ENCODE measurements at regions not wholly inside any gene's neighbourhood (a gene's known extent, or its start where the extent isn't known, plus 50 kb on each side); places are given as distances from the start of the nearest gene placed in this dataset.

DNA sequence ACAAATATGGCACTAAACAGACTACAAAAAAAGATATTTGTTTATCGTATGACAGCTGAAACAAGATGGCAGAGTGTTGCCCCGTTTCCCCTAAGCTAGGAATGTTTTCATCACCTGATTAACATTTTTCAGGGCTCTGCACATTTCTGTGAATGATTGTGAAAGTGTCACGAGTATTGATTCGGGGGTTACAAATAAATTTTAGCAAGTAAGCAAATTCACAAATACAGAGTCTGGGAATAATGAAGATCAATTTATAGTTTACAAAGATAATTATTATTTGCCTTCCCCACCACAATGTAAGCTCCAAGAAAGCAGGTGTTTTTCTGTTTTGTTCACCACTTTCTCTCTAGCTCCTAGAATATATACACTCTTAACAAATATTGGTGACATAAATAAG, 361.2 kb upstream of the ERCC4 start:
- Mint-ChIP-seq H3K27ac (ENCODE audit: unreplicated experiment) (no peak overlapping the region), H3K9me3 (ENCODE audit: low read depth) (peaks cover 5% of the 10 kb centered on the region), H3K4me1 (ENCODE audit: low read depth) (no peaks in the 10 kb centered on the region), H3K27me3 (ENCODE audit: low read depth) (no peaks in the 10 kb centered on the region), H3K4me3 (ENCODE audit: unreplicated experiment) (no peak overlapping the region), H3K36me3 (ENCODE audit: low read depth) (no peaks in the 10 kb centered on the region)
- TF ChIP-seq, protein P1, sequence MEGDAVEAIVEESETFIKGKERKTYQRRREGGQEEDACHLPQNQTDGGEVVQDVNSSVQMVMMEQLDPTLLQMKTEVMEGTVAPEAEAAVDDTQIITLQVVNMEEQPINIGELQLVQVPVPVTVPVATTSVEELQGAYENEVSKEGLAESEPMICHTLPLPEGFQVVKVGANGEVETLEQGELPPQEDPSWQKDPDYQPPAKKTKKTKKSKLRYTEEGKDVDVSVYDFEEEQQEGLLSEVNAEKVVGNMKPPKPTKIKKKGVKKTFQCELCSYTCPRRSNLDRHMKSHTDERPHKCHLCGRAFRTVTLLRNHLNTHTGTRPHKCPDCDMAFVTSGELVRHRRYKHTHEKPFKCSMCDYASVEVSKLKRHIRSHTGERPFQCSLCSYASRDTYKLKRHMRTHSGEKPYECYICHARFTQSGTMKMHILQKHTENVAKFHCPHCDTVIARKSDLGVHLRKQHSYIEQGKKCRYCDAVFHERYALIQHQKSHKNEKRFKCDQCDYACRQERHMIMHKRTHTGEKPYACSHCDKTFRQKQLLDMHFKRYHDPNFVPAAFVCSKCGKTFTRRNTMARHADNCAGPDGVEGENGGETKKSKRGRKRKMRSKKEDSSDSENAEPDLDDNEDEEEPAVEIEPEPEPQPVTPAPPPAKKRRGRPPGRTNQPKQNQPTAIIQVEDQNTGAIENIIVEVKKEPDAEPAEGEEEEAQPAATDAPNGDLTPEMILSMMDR (IDR thresholded peaks at IDR 0.05) = no peak
- DNase-seq (ENCODE audit: low spot score) = no peak

DNA sequence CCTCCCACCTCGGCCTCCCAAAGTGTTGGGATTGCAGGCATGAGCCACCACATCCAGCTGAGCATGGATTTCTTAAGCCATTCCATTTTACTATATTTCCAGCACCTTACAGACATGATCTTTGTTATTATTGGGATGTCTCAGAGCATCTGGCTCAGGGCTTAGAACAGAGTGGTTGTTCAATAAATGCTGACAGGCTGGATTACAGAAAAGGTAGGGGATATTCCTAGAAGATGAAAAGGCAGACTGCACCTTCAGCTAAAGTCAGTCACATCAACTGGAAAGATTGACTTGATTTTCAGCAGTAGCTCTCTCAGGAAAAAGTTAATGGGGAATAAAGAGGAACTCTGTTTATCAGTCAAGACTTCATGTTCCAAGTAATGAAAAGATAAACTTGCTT, 360.3 kb upstream of the ERCC4 start:
- no peak overlapping the region for H3K4me3 Mint-ChIP-seq (ENCODE audit: unreplicated experiment)
- no peaks in the 10 kb centered on the region for H3K36me3 Mint-ChIP-seq (ENCODE audit: low read depth)
- peaks cover 6% of the 10 kb centered on the region for H3K9me3 Mint-ChIP-seq (ENCODE audit: low read depth)
- TF ChIP-seq, protein P1 (IDR thresholded peaks at IDR 0.05) = no peak
- no peak overlapping the region for H3K27ac Mint-ChIP-seq (ENCODE audit: unreplicated experiment)
- no peaks in the 10 kb centered on the region for H3K27me3 Mint-ChIP-seq (ENCODE audit: low read depth)
- no peak for DNase-seq (ENCODE audit: low spot score)
- H3K4me1 Mint-ChIP-seq (ENCODE audit: low read depth) = no peaks in the 10 kb centered on the region

DNA sequence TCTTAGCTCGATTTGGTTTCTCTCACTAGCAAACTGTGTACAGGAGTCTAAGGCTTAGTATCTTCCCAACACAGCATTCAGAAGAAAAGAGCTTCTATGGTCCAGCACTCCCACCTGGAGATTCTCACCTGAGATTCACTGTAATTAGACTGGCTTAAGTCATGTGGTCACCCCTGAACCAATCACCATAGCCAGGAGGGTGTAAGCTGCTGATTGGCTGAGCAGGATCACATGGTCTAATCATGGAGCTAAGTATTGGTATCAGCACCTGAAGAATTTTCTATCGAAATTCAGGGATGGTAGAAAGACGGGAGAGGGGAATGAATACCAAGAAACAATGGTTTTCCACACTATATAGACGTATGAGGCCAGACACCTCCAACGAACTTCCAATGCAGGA, 359.8 kb upstream of the ERCC4 start:
- H3K27me3 Mint-ChIP-seq (ENCODE audit: low read depth) = no peaks in the 10 kb centered on the region
- H3K27ac Mint-ChIP-seq (ENCODE audit: unreplicated experiment) = no peak overlapping the region
- H3K36me3 Mint-ChIP-seq (ENCODE audit: low read depth) = no peaks in the 10 kb centered on the region
- no peaks in the 10 kb centered on the region for H3K4me1 Mint-ChIP-seq (ENCODE audit: low read depth)
- TF ChIP-seq, protein P1 (IDR thresholded peaks at IDR 0.05) = no peak
- peaks cover 7% of the 10 kb centered on the region for H3K9me3 Mint-ChIP-seq (ENCODE audit: low read depth)
- DNase-seq (ENCODE audit: low spot score) = no peak
- no peak overlapping the region for H3K4me3 Mint-ChIP-seq (ENCODE audit: unreplicated experiment)

DNA sequence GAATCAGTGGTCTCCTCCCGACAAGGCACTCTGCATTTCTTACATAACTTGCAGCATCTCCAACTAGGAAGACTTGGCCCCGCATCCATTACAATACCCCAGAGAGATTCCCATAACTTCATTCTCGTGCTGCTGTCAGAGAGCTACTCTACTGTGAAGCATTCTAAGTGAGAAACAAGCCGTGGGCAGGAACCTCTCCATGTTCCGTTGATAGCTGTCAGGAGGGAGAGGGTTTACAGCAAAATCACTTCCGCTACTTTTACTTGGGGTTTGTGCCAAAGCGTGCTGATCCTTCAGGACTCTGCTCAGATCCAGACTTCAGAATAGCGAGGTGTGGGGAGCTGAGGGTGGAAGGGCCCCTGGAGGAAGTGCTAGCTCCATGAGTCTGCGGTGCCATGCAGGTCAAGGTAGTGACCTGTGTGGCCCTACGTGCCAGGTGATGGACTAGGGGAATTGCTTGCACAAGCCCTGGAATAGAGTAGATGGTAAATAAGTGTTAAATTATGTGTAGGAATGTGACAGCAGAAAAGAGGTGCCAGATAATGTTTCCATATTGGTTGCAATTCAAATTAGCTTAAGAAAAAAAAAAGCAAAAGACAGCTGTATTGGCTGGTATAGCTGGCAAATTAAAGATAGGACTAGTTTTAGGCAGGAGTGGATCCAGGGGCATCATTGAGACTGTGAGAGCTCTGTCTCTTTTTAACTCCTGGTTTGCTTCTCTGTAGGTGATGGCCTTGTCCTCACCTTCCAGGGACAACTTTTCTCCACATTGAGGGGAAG, 358.5 kb upstream of the ERCC4 start:
- H3K4me1 Mint-ChIP-seq (ENCODE audit: low read depth) = no peaks in the 10 kb centered on the region
- TF ChIP-seq, protein P1 (IDR thresholded peaks at IDR 0.05) = no peak
- no peaks in the 10 kb centered on the region for H3K36me3 Mint-ChIP-seq (ENCODE audit: low read depth)
- H3K4me3 Mint-ChIP-seq (ENCODE audit: unreplicated experiment) = no peak overlapping the region
- H3K9me3 Mint-ChIP-seq (ENCODE audit: low read depth) = peaks cover 7% of the 10 kb centered on the region
- no peak for DNase-seq (ENCODE audit: low spot score)
- H3K27ac Mint-ChIP-seq (ENCODE audit: unreplicated experiment) = no peak overlapping the region
- no peaks in the 10 kb centered on the region for H3K27me3 Mint-ChIP-seq (ENCODE audit: low read depth)

DNA sequence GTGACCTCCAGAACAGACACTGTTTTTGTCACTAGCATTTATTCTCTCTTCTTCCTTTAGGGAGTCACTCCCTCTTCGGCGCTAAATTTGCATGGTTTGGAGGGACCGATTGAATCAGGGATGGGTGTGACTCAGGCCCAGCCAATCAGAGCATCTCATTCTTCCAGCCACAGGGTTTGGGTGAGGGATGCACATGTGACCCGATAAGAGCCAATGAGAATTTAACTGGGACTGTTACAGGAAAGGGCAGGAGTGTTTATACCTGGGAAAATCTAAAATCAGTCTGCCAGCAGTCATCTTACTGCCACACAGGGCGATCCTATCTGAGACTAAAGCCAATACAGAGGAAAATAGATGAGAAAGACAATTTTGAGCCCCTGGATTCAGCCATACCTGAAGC, 351.2 kb upstream of the ERCC4 start:
- no peak overlapping the region for H3K4me3 Mint-ChIP-seq (ENCODE audit: unreplicated experiment)
- H3K27me3 Mint-ChIP-seq (ENCODE audit: low read depth) = no peaks in the 10 kb centered on the region
- TF ChIP-seq, protein P1 (IDR thresholded peaks at IDR 0.05) = no peak
- H3K4me1 Mint-ChIP-seq (ENCODE audit: low read depth) = no peaks in the 10 kb centered on the region
- H3K9me3 Mint-ChIP-seq (ENCODE audit: low read depth) = peaks cover 2% of the 10 kb centered on the region
- no peak overlapping the region for H3K27ac Mint-ChIP-seq (ENCODE audit: unreplicated experiment)
- DNase-seq (ENCODE audit: low spot score) = no peak
- no peaks in the 10 kb centered on the region for H3K36me3 Mint-ChIP-seq (ENCODE audit: low read depth)
